Neural cell (in vitro differentiated cells): ENCODE measurements at regions not wholly inside any gene's neighbourhood (a gene's known extent, or its start where the extent isn't known, plus 50 kb on each side); places are given as distances from the start of the nearest gene placed in this dataset.

Source experiments
- H2AFZ ChIP-seq: fragments of 200-600, 300-800 bp; sonication (generic), shearing (Covaris generic); 2 replicates; pipeline ENCODE4 v1.6.0; 2014; ENCODE audit warnings: low read depth, mild to moderate bottlenecking, antibody characterized with exemption, low read length, moderate library complexity
- H3F3A ChIP-seq: fragments of 200-600 bp; shearing (Covaris generic); 2 replicates; pipeline ENCODE4 v1.6.1; 2016; ENCODE audit warnings: mild to moderate bottlenecking, moderate library complexity, mixed read lengths, antibody characterized with exemption, low read length; ENCODE audit not compliant: insufficient read depth, poor library complexity, severe bottlenecking
- H3K27ac ChIP-seq: fragments of 200-600, 300-800 bp; sonication (generic), shearing (Covaris generic); 2 replicates; pipeline ENCODE4 v1.5.1; 2014; ENCODE audit warnings: mild to moderate bottlenecking, low read length, moderate library complexity
- H3K27me3 ChIP-seq: fragments of 300-800, 200-600 bp; sonication (generic), shearing (Covaris generic); 2 replicates; pipeline ENCODE4 v1.6.0; 2014; ENCODE audit warnings: mild to moderate bottlenecking, low read depth, low read length, moderate library complexity; ENCODE audit not compliant: insufficient read depth
- H3K36me3 ChIP-seq: fragments of 300-800, 200-600 bp; sonication (generic), shearing (Covaris generic); 2 replicates; pipeline ENCODE4 v1.5.1; 2014; ENCODE audit warnings: mild to moderate bottlenecking, antibody characterized with exemption, low read length, moderate library complexity; ENCODE audit not compliant: insufficient read depth
- H3K4me2 ChIP-seq: fragments of 300-800, 200-600 bp; sonication (generic), shearing (Covaris generic); 2 replicates; pipeline ENCODE4 v1.6.0; 2014; ENCODE audit warnings: mild to moderate bottlenecking, low read length
- H3K4me3 ChIP-seq: fragments of 300-800, 200-600 bp; sonication (generic), shearing (Covaris generic); 2 replicates; pipeline ENCODE4 v1.5.1; 2014; ENCODE audit warnings: mild to moderate bottlenecking, low read length, moderate library complexity
- H3K79me2 ChIP-seq: fragments of 200-600 bp; shearing (Covaris generic); replicated peaks from 2 replicates; pipeline ENCODE4 v1.6.0; 2014; ENCODE audit warnings: mild to moderate bottlenecking, low read length, moderate library complexity; ENCODE audit not compliant: insufficient read depth
- H3K9ac ChIP-seq: fragments of 300-800, 200-600 bp; sonication (generic), shearing (Covaris generic); 2 replicates; pipeline ENCODE4 v1.6.1; 2016; ENCODE audit warnings: mild to moderate bottlenecking, low read length, mixed read lengths
- H3K9me2 ChIP-seq: fragments of 200-600 bp; shearing (Covaris generic); 2 replicates; pipeline ENCODE4 v1.6.1; 2016; ENCODE audit warnings: mild to moderate bottlenecking, low read length, mixed read lengths; ENCODE audit not compliant: insufficient read depth
- H3K9me3 ChIP-seq: fragments of 200-600, 300-800 bp; sonication (generic), shearing (Covaris generic); 2 replicates; pipeline ENCODE4 v1.6.1; 2016; ENCODE audit warnings: mild to moderate bottlenecking, mixed run types, low read length, moderate library complexity, mixed read lengths
- H4K20me1 ChIP-seq: fragments of 200-600 bp; shearing (Covaris generic); 2 replicates; pipeline ENCODE4 v1.6.1; 2016; ENCODE audit warnings: mild to moderate bottlenecking, mixed run types; ENCODE audit not compliant: insufficient read depth
- EP300 ChIP-seq: fragments of 450-650 bp; conservative IDR thresholded peaks from 2 replicates; pipeline ENCODE4 v1.6.1; 2014; ENCODE audit warnings: antibody characterized with exemption, mild to moderate bottlenecking, moderate library complexity; ENCODE audit not compliant: poor library complexity, severe bottlenecking
- EZH2 ChIP-seq: fragments of 200-600, 300-800 bp; shearing (Covaris generic), sonication (generic); IDR thresholded peaks from 2 replicates; pipeline ENCODE4 v1.6.1; 2014; ENCODE audit warnings: antibody characterized with exemption, low read length, borderline replicate concordance, mild to moderate bottlenecking; ENCODE audit not compliant: insufficient read depth, poor library complexity, severe bottlenecking
- MXI1 ChIP-seq: fragments of 450-650 bp; conservative IDR thresholded peaks from 2 replicates; pipeline ENCODE4 v1.6.1; 2014; ENCODE audit warnings: antibody characterized with exemption, mild to moderate bottlenecking; ENCODE audit not compliant: poor library complexity, severe bottlenecking
- POLR2AphosphoS5 ChIP-seq: IDR thresholded peaks from 2 replicates; pipeline ENCODE4 v1.6.1; 2012
- RAD21 ChIP-seq: fragments of 450-650 bp; conservative IDR thresholded peaks from 2 replicates; pipeline ENCODE4 v1.6.1; 2014; ENCODE audit warnings: antibody characterized with exemption, mild to moderate bottlenecking, moderate library complexity
- SMC3 ChIP-seq: fragments of 450-650 bp; conservative IDR thresholded peaks from 2 replicates; pipeline ENCODE4 v1.6.1; 2014; ENCODE audit warnings: antibody characterized with exemption, mild to moderate bottlenecking, moderate library complexity; ENCODE audit not compliant: poor library complexity
- TAF1 ChIP-seq: IDR thresholded peaks from 2 replicates; pipeline ENCODE4 v1.6.1; 2012; ENCODE audit warnings: low read depth
- TF ChIP-seq, protein P1 (sequence below): fragments of 450-650 bp; IDR thresholded peaks from 2 replicates; pipeline ENCODE4 v1.5.1; 2014; ENCODE audit warnings: antibody characterized with exemption, mild to moderate bottlenecking, moderate library complexity; ENCODE audit not compliant: poor library complexity, severe bottlenecking
- TF ChIP-seq, protein P2 (sequence below): IDR thresholded peaks from 2 replicates; pipeline ENCODE4 v1.6.1; 2012; ENCODE audit warnings: borderline replicate concordance

DNA sequence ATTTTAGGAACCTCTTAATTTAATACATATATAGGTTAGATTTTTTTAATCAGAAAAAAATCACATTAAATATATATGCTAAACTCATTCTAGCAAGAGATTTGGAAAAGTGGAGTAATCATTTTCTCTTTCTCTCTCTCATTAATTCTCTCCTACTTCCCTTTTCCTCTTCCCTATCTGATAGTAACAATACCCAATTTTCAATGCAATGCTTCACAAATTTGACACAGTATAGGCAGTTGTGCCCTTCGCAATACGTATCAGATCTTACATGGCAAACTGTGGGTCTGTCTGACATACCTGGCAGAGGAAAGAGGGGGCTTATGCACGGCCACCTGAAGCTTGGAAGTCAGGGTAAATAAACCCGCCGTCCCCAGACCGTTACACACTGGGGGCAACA lies 444.3 kb downstream of the NBAS start:
- no peaks in the 10 kb centered on the region for H3K27me3 ChIP-seq
- TF ChIP-seq EZH2, result no peak
- no peak for TF ChIP-seq MXI1
- TF ChIP-seq RAD21, result no peak
- TF ChIP-seq POLR2AphosphoS5, result no peak
- TF ChIP-seq, protein P1, sequence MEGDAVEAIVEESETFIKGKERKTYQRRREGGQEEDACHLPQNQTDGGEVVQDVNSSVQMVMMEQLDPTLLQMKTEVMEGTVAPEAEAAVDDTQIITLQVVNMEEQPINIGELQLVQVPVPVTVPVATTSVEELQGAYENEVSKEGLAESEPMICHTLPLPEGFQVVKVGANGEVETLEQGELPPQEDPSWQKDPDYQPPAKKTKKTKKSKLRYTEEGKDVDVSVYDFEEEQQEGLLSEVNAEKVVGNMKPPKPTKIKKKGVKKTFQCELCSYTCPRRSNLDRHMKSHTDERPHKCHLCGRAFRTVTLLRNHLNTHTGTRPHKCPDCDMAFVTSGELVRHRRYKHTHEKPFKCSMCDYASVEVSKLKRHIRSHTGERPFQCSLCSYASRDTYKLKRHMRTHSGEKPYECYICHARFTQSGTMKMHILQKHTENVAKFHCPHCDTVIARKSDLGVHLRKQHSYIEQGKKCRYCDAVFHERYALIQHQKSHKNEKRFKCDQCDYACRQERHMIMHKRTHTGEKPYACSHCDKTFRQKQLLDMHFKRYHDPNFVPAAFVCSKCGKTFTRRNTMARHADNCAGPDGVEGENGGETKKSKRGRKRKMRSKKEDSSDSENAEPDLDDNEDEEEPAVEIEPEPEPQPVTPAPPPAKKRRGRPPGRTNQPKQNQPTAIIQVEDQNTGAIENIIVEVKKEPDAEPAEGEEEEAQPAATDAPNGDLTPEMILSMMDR, result no peak
- TF ChIP-seq EP300, result no peak
- TF ChIP-seq TAF1, result no peak
- no peak for TF ChIP-seq SMC3
- TF ChIP-seq, protein P2, sequence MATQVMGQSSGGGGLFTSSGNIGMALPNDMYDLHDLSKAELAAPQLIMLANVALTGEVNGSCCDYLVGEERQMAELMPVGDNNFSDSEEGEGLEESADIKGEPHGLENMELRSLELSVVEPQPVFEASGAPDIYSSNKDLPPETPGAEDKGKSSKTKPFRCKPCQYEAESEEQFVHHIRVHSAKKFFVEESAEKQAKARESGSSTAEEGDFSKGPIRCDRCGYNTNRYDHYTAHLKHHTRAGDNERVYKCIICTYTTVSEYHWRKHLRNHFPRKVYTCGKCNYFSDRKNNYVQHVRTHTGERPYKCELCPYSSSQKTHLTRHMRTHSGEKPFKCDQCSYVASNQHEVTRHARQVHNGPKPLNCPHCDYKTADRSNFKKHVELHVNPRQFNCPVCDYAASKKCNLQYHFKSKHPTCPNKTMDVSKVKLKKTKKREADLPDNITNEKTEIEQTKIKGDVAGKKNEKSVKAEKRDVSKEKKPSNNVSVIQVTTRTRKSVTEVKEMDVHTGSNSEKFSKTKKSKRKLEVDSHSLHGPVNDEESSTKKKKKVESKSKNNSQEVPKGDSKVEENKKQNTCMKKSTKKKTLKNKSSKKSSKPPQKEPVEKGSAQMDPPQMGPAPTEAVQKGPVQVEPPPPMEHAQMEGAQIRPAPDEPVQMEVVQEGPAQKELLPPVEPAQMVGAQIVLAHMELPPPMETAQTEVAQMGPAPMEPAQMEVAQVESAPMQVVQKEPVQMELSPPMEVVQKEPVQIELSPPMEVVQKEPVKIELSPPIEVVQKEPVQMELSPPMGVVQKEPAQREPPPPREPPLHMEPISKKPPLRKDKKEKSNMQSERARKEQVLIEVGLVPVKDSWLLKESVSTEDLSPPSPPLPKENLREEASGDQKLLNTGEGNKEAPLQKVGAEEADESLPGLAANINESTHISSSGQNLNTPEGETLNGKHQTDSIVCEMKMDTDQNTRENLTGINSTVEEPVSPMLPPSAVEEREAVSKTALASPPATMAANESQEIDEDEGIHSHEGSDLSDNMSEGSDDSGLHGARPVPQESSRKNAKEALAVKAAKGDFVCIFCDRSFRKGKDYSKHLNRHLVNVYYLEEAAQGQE, result no peak
- no peaks in the 10 kb centered on the region for H4K20me1 ChIP-seq
- H3K4me2 ChIP-seq, result no peak overlapping the region
- H3K79me2 ChIP-seq, result no peaks in the 10 kb centered on the region
- H3K4me3 ChIP-seq, result no peak overlapping the region
- no peak overlapping the region for H3K27ac ChIP-seq
- no peak overlapping the region for H2AFZ ChIP-seq
- H3K9ac ChIP-seq, result no peak overlapping the region
- no peaks in the 10 kb centered on the region for H3K36me3 ChIP-seq
- H3K9me2 ChIP-seq, result no peaks in the 10 kb centered on the region
- no peaks in the 10 kb centered on the region for H3F3A ChIP-seq
- no peaks in the 10 kb centered on the region for H3K9me3 ChIP-seq
